ENCODE measurements at regions not wholly inside any gene's neighbourhood (a gene's known extent, or its start where the extent isn't known, plus 50 kb on each side); places are given as distances from the start of the nearest gene placed in this dataset.

- no peak for DNase-seq (ENCODE audit: low read depth)
Observed at GRCh38 chr2:120674246-120675170, 61.2 kb upstream of the GLI2 start.

- peak; percentile 21 for DNase-seq (ENCODE audit: low read depth)
Observed at GRCh38 chr2:120675460-120676130, 60.1 kb upstream of the GLI2 start.

- DNase-seq (ENCODE audit: low read depth): no peak
Observed at GRCh38 chr2:120677221-120677620, 58.4 kb upstream of the GLI2 start.

- no peak for DNase-seq (ENCODE audit: low read depth)
Observed at GRCh38 chr2:120677696-120678247, 57.9 kb upstream of the GLI2 start.

- no peak for DNase-seq (ENCODE audit: low read depth)
Observed at GRCh38 chr2:120678251-120678650, 57.4 kb upstream of the GLI2 start.

- DNase-seq (ENCODE audit: low read depth): no peak
Observed at GRCh38 chr2:120678926-120679325, 56.7 kb upstream of the GLI2 start.

- DNase-seq (ENCODE audit: low read depth): no peak
Observed at GRCh38 chr2:120679526-120679925, 56.1 kb upstream of the GLI2 start.

- peak; percentile 68 for DNase-seq (ENCODE audit: low read depth)
Observed at GRCh38 chr2:120680136-120680761, 55.4 kb upstream of the GLI2 start.

GRCh38 chr2:120681181-120681580 is 54.5 kb upstream of the GLI2 start:
- no peak for DNase-seq (ENCODE audit: low read depth)

GRCh38 chr2:120681696-120682288 is 53.9 kb upstream of the GLI2 start:
- no peak for DNase-seq (ENCODE audit: low read depth)

GRCh38 chr2:120682654-120683053 is 53.0 kb upstream of the GLI2 start:
- no peak for DNase-seq (ENCODE audit: low read depth)

GRCh38 chr2:120683081-120683480 is 52.6 kb upstream of the GLI2 start:
- DNase-seq (ENCODE audit: low read depth): no peak

GRCh38 chr2:120683701-120684100 is 52.0 kb upstream of the GLI2 start:
- no peak for DNase-seq (ENCODE audit: low read depth)

- DNase-seq (ENCODE audit: low read depth): no peak
Observed at GRCh38 chr2:120684289-120685065, 51.2 kb upstream of the GLI2 start.

GRCh38 chr2:120685066-120685973 is 50.3 kb upstream of the GLI2 start:
- DNase-seq (ENCODE audit: low read depth): no peak

Measured in activated T-cell treated with anti-CD3 and anti-CD28 coated beads for 1 hour (primary cell).